HG02642 (cell line): ENCODE measurements at regions not wholly inside any gene's neighbourhood (a gene's known extent, or its start where the extent isn't known, plus 50 kb on each side); places are given as distances from the start of the nearest gene placed in this dataset.

Experiments
- ATAC-seq: cut with Tn5 transposase; IDR thresholded peaks from one replicate; pipeline ENCODE4 v1.9.1; 2021; ENCODE audit warnings: mild to moderate bottlenecking; ENCODE audit not compliant: unreplicated experiment, poor library complexity

DNA sequence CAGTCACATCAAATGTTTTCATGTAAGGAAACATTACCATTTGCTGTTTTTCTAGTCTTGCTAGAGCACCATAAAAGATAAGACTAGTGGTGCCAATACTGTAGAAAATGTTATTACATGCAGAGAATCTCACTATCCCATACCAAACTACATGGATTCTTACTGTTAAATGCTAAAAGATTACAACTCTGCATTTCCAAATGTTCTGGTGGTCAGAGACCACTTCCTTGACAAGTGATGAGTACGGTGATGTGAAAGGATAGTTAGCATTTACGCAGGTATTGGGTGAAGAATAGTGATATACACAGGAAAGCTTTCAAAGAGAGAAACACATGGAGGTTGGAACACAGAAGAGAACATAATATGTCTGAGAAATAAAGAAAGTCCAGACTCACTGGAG lies 98.2 kb downstream of the GGTLC2 start:
- no peak for ATAC-seq

- ATAC-seq = no peak
Measured at GRCh38 chr22:22743128-22743760, 98.8 kb downstream of the GGTLC2 start.

DNA sequence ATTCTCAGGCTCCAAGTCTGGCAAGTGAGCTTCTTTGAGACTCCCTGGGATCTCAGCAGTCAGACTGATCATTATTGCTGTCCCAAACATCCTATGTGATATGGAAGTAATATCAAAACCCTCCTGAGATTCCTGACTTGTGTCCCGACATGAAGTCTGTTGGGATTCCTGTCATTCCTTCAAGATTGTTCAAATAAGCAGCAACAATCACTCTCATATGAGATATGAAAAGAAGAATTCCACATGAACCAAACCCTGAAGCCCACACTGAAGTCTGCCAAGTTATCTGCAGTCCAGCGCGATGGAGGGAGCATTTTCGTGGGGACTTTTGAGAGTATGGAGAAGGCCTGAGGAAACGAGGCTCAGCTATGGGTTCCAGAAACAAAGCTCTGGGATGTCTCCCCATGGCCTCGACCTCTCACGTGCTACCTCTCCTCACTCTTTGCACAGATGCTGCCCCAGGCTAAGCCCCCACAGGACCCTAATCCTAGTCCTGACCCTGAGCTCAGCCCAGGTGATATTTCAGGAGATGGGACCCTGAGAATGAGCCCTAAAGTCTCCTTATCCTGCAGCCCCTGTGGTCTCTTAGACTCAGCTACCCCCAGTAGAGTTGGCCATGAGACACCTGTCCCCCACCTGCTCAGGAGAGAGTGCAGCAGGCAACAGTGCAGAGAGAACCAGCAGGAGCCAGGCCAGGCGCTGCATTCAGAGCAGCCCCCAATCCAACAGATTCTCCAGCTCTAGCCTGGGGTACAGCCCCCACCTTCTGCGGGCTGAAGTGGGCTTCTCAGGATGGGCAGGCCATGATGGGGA lies 100.2 kb downstream of the GGTLC2 start:
- no peak for ATAC-seq

- ATAC-seq = no peak
Measured at GRCh38 chr22:22745225-22746060, 101.0 kb downstream of the GGTLC2 start.

DNA sequence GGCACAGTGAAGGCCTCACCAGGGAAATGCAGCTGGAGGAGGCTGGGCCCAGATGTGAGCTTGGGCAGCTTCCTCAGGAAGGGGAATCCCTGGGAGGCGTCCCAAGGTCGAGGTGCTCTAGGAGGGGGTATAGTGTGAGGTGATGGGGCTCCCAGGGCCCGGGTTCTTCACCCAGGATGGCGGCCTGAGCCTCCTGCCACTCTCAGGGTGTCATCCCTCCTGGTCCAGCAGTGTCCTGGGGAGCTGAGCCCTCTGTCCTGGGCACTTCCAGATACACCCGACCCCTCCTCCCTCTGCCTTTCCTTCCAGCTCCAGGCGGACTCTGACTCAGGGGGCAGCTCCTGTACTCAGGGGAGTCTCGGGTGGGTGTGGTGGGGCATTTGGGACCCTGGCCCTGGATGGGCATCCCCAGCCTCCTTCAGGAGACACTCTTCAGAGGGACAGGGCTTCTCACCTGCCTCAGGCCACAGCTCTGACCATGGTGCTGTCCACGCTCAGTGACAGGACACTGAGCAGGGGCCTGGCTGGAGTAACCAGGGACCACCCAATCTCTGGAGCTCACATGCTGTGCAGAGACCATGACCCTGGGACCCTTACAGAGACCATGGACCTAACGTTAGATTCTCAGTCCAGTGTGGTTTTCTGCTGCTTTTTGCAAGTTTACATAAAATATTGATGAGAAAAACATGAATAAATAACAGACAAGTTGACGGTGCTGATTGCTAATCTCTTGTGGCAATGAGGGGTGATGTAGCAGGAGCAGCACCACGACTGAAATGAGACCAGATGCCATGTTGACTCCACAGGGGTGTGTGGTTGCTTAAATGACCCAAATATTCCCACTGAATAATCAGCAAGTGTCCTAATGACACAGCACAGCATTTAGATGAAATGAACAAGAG lies 101.9 kb downstream of the GGTLC2 start:
- ATAC-seq = no peak

DNA sequence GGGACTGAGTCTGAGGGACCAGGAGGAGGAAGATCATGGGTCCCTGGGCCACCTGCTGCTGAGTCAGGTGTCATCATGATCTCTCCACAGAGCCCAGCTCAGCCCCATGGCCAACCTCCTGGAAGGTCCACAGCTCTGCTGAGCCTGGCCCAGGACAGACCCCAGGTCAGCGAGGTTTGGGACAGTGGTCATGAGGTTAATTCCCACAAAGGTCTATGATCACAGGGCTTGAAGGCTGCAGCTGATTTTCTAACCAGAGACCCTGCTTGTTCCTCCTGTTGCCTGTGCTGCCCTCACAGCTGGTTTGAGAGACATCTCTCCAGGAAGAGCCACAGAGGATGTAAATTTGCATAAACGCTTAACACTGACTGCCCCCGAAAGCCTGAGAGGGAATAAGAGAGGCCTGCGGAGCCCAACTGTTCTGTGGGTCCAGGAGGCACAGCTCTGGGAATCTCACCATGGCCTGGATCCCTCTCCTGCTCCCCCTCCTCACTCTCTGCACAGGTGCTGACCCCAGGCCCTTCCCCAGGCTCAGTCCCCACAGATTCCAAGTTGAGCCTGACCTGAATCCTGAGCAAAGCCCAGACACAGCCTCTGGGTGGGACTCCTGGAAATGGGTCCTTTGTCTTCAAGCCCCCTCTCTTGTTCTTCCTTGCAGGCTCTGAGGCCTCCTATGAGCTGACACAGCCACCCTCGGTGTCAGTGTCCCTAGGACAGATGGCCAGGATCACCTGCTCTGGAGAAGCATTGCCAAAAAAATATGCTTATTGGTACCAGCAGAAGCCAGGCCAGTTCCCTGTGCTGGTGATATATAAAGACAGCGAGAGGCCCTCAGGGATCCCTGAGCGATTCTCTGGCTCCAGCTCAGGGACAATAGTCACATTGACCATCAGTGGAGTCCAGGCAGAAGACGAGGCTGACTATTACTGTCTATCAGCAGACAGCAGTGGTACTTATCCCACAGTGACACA lies 102.8 kb downstream of the GGTLC2 start:
- peak; percentile 49 for ATAC-seq

DNA sequence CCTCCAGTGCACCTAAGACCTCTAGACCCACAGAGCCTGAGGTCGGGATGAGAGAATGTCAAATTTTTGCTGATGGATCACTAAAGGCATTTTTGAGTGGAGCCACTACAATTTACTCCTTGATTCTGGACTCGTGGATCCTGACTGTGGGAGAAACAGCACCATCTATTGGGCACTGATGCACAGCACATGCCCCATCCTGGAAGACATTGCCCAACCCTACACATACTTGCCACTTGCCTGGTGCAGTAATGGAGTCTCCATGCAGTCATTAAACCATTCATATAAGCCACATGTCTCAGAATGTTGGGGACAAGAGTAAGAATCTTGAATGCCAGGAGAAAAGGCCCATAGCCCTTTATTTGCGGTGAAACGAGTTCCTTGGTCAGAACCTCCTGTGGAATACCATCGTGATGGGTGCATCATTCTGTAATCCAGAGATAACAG lies 103.9 kb downstream of the GGTLC2 start:
- no peak for ATAC-seq

DNA sequence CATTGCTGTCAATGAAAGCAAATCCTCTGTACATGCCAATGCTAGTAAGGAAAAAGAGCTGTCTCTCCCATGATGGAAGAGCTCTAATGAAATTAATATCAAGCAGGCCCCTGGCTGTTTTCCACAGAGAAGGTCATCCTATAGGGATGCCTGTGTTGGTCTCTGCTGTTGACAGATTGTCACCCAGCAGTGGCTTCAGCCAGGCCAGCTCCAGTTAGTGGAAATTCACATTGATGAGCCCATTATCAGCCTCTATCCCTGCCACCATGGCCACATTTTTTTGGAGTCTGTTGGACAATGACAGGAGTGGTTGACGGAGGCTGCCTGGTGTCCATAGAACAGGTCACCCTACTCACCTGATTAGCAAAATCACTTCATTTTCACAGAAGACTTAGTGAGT lies 104.3 kb downstream of the GGTLC2 start:
- ATAC-seq = no peak

DNA sequence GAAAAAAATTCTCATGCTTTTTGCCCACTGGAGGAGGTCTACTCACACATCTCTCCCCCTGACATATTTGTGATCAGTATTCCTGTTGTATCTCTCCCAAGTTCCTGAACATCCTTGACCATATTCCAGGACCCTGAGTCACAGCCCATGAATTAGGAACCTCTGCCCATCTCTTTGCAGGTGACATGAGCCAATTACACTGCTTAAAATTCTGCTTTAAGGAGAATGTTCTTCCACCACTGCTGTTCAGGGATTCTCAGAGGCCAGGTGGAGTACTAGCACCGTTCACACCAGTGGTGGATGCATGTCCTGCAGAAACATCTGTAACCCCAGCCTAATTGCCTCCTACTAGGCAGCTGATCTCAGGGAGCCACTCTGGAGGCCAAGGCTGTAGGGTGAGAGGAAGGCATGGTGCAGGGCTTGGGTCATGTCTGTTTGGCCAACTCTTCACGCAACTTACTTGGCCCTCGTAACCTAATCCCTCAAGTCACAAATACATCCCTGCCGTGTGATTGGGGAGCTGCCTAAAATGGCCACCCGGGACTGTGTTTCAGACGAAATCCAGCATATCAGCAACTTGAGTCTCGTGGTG lies 104.8 kb downstream of the GGTLC2 start:
- no peak for ATAC-seq

GRCh38 chr22:22750335-22751042 lies 106.1 kb downstream of the GGTLC2 start:
- no peak for ATAC-seq

DNA sequence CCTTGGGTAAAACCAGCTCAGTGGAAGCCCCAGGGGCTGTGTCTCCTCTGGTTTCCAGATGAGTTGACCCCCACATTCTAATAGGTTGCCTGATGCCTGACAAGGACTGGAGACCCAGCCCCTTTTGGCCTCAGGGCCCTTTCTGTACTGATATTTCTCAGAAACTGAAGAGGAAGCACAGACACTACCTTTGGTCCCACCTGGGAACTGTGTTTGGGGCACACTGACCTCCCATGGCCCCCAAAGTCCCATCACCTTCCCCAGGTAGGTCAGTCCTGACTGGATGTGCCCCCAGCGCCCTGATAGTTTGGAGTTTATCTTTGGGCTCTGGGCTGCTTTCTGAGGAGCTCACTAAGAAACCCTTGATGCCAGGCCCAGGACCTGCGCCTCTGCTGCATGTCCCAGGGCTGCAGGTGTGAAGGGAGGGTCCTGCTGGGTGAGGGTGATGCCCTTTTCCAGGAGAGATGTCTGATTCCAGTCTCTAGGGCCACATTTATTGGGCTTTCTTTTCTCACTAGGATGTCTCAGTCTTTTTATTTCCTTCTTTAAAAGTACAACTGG lies 106.7 kb downstream of the GGTLC2 start:
- ATAC-seq = no peak

DNA sequence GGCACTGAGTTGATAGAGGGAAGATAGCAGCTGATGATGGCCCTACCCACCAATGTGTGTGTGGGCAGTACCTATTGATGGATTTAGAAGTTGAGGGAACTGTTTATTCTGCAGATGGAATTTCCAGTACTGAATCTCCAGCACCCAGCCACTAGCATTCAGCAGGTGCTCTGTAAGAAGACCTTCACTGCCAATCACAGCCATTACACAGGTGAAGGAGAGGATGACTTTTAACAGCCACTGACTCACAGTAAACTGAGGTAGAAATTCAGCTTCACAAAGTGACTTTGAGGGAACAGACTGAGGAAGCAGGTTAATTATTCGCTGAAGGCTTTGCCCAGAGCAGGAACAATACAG lies 107.8 kb downstream of the GGTLC2 start:
- ATAC-seq = no peak

DNA sequence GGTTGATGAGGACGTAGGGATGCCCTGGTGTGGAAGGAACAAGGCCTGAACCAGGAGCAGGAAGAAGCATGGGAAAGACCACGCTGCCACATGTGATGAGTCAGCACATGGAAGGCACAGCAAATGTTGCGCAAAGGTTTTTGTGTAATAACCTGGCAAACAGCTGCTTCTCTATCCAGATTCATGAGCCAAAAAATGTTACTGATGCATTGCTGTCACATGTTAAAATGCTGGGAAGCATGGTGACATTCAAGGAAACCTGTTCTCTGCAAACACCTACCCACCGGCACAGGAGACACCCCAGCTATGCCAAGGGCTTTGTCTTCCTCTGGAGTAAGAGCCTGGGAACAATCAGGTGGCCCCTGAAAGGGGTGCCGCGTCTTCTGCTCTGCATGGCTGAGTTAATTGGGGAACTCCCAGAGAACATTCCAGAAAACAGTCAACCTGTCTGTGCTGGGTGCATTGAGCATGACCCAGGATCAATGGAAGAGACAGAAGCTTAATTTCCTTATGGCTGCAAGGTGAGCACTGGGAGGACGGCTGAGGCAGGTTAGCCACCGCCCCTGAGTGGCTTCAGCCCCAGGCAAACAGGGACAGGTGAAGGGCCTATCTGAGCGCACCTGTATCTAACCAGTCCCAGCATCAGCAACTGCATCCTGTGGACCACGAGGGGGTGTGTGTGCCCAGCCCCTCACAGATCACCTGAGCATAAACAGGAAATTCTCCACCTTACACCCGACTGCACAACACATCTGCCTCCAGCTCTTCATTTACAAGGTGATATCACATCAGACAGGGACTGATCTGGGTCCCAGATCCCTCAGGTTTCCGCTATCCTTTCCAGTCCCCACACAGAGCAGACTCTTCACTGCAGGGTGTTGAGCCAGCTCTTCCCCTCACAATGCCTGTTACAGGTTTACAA lies 108.4 kb downstream of the GGTLC2 start:
- ATAC-seq = no peak

DNA sequence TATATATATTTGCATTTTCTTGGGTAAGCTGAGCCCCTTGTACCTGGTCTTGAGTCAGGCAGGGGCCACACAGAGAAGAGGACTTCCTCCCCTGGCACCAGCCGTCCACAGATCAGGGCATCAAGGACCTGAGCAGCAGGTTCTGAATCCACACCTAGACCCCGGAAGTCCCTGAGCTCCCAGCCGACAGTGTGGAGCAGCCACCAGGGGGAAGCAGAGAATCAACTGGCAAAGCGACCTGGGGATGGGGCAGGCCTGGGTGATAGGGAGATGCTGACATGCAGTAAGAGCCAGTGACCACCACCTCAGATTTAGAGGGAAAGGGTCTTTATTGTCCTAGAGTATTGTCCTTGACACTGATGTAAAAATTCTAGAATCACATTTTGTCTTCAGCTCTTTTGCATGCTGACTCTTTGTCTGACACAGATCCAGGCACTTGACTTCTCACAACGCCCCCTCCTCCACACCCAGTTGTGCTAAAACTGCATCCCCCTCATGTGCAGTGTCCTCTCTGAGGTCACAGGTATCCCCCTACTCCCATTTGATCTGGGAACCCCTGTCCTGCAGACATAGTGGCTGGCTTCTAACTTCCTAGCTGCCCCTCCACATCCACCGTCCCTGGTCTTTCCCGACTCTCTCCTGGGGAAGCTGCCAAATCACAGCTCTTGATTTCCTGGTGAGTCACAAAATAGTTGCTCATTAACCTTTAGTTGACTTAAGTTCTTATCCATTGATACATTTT lies 109.3 kb downstream of the GGTLC2 start:
- ATAC-seq = no peak

- ATAC-seq = no peak
Measured at GRCh38 chr22:22754268-22754657, 109.8 kb downstream of the GGTLC2 start.
